Left hindlimb (tissue), 1 donor: ENCODE measurements at regions not wholly inside any gene's neighbourhood (a gene's known extent, or its start where the extent isn't known, plus 50 kb on each side); places are given as distances from the start of the nearest gene placed in this dataset.

Experiments used
- DNase-seq: peaks from one replicate; pipeline ENCODE4 v3.0.0-alpha.2; 2018

- no peak for DNase-seq
Measured at GRCh38 chr10:117720931-117721835, 178.6 kb downstream of the EMX2 start.

- DNase-seq: no peak
Measured at GRCh38 chr10:117721873-117722272, 179.3 kb downstream of the EMX2 start.

- no peak for DNase-seq
Measured at GRCh38 chr10:117723343-117723742, 180.8 kb downstream of the EMX2 start.

GRCh38 chr10:117725993-117726392 lies 183.4 kb downstream of the EMX2 start:
- DNase-seq: no peak

DNA sequence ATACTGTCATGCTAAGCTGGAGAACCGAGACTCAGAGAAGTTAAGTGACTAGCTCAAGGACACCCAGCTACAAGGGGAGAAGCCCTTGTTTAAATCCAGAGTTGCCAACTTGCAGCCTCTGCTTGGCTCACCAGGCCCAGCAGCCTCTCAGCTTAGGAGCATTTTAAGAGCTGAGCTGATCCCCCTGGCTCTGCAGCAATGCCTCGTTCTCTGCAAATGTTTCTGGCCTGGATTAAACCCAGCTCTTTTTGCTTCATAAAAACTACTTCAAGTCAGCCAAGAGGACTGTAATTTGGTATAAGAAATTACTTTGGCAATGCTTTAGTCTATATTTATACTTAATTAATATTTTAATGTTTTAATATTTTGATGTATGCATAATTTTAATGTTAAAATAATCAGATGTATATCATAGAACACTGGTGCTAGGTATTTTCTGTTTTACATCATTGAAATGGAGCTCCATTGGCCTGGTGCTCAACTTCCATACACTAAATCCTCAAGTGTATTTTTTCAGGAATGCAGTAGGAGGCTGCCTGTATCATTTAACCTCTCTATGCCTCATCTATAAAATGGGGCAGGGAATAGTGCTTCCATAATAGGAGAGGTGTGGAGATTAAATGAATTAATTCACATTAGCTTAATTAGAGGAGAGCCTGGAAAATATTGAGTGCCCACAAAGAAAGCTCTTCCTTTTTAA lies 184.2 kb downstream of the EMX2 start:
- DNase-seq: no peak

- DNase-seq: peak; percentile 63
Measured at GRCh38 chr10:117727421-117727820, 184.9 kb downstream of the EMX2 start.

DNA sequence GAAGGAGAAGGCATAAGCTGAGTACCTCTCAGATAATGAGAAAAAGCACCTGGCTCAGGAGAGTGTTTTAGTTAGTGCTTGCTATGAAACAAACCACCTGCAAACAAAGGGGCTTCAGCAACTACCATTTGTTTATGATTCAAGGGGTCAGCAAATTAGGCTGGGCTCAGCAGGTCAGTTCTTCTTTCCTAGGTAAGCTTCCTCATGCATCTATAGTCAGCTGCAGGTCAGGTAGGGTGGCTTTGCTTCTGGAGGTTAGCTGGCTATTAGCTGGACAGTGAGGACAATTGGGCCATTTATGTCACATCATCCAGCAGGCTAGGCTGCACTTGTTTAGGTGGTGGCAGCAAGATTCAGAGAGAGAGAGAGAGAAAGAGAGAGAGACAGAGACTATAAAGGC lies 185.5 kb downstream of the EMX2 start:
- no peak for DNase-seq

GRCh38 chr10:117729156-117729555 lies 186.6 kb downstream of the EMX2 start:
- DNase-seq: no peak

DNA sequence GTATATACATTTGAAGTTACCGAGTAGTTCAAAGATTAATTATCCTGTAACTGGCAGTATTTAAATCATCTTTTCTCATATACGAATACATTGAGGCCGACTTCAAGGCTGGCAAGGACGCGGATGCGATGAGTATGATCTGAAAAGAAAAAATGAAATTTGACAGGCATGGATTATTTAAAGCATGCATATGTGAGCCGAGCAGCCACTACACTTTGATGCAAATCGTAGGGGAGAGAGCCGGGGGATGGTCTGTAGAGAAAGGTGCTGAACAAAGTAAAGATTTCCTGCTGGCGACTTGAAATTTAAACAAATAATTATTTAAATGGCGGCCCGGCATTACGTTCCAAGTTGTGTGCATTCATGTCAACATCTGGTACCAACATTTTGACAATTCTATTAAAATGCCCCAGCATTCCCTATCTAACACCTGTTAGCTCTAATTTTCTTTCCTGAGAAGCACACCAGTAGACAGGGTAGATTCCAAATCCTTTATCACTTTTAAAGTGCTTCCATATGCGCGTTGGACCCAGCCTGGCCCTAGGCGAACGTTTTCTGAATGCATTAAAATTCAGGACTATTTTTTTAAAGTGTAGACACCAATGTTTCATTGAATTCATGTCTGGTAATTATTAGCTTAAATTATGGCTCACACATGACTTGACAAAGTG lies 188.7 kb downstream of the EMX2 start:
- DNase-seq: no peak

- no peak for DNase-seq
Measured at GRCh38 chr10:117734731-117735405, 192.3 kb downstream of the EMX2 start.

DNA sequence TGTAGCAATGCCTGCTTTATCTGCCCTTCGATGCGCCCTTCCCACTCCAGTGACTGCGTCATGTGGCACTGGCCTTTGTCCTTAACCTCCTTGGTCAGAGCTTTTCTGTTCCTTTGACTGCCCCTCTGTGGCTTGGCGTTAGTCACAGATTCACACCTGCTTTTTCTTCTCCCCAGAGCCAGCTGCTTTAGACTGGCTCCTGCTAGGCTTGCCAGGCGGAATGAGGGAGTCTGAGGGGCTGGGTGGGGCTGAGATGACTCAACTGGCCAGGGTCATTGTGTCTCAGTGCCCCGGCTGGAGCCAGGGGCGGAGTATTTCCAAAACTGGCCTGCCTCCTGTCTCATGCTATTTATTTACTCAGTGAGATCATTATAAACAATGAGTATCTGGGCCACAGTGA lies 194.1 kb downstream of the EMX2 start:
- no peak for DNase-seq

DNA sequence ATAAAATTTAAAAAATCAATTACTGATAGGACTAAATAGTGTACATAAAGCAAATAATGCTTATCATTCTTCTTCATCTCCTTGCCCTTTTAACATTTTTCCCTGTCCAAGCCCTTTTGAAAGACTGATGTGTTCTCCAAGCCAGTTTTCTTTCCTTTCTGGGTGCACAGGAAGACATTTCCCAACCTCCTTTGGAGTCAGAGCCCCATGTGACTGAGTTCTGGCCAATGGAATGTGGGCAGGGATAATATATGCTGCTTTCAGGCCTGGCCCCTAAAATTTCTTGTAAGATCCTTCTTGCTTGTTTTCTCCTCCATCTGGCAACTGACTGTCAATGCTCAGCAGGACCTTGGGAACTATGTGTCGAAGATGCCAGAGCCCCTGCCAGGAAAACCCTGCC lies 197.5 kb downstream of the EMX2 start:
- no peak for DNase-seq

GRCh38 chr10:117740691-117741222 lies 198.2 kb downstream of the EMX2 start:
- no peak for DNase-seq

DNA sequence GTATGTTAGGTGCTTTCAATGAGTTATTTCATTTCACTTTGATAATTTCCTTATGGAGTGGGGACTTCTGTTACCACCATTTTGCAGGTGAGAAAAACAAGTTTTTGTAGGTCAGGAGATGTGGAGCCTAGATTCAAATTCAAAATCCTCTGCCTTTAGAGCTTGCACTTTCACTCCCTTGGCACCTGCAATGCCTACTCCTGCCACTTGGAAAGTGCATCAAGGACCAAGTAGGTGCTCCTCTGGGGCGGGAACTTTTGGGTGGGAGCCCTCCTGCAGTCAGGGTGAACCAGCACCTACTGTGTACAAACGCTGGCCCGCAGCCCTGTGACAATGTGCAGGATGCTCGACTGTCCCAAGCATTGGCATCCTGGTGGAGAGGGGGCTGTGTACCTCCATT lies 199.0 kb downstream of the EMX2 start:
- DNase-seq: no peak

- DNase-seq: no peak
Measured at GRCh38 chr10:117743509-117743908, 201.0 kb downstream of the EMX2 start.

DNA sequence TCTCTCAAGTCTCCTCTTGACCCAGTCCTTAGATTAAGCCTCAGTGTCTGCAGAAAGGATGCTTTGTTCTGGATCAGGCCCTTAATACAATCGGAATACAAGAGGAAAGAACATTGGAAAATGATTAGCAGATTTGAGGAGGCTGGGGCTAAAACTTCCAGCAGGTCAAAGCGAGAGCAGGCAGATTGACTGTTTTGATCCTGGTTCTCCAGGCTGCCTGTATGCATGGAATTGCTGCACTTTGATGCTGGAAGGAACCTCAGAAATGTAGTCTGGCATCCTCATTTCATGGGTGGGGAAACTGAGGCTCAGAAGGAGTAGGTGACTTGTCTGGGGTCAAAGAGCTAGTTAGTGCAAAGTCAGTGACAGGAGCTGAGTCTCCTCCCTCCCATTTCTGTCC lies 202.8 kb downstream of the EMX2 start:
- no peak for DNase-seq

GRCh38 chr10:117746541-117747448 lies 204.2 kb downstream of the EMX2 start:
- no peak for DNase-seq

DNA sequence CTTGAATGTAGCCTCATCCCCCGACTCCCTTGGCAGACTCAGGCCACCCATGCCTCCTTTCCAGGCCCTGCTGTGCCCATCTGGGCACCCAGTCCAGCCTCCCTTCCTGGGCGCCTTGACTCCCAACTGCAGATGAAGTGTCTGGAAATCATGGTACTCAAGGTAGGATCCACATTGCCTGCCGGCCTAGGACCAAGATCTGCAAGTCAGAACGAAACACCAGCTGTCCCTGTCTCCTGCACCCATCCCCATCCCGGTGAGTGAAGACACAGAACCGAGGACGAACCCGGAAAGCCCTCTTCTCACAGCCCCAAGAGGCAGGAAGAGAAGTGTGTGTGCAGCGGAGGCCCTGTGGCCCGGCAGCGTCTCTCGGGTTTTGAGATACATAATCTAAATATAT lies 205.1 kb downstream of the EMX2 start:
- no peak for DNase-seq

- DNase-seq: no peak
Measured at GRCh38 chr10:117748058-117748457, 205.5 kb downstream of the EMX2 start.

- DNase-seq: no peak
Measured at GRCh38 chr10:117750616-117751015, 208.1 kb downstream of the EMX2 start.

- no peak for DNase-seq
Measured at GRCh38 chr10:117751259-117751658, 208.7 kb downstream of the EMX2 start.

GRCh38 chr10:117752103-117752502 lies 209.6 kb downstream of the EMX2 start:
- no peak for DNase-seq
